Esophagus squamous epithelium (tissue), 5 donors: ENCODE measurements at regions not wholly inside any gene's neighbourhood (a gene's known extent, or its start where the extent isn't known, plus 50 kb on each side); places are given as distances from the start of the nearest gene placed in this dataset.

ENCODE experiments used
- DNase-seq: peaks from one replicate; lab custom pipeline; 2025; lab: John Stamatoyannopoulos, UW
- H3K27ac ChIP-seq, 4 donors: fragments of 200-600 bp; sonication (generic); one replicate each; pipeline ENCODE4 v1.5.1; 2016 to 2019; ENCODE audit warnings: mild to moderate bottlenecking in 1 of 4
- H3K27me3 ChIP-seq, 4 donors: fragments of 200-600 bp; sonication (generic); 1 replicate in 3 of 4; 2 replicates in 1 of 4; pipeline versions ENCODE4 v1.5.1 to v1.6.0; 2017 to 2021; ENCODE audit warnings: antibody characterized with exemption in 1 of 4
- H3K36me3 ChIP-seq, 3 donors: fragments of 200-600 bp; sonication (generic); one replicate each; pipeline ENCODE4 v1.5.1; 2016 to 2019
- H3K4me1 ChIP-seq, 3 donors: fragments of 200-600 bp; sonication (generic); one replicate each; pipeline ENCODE4 v1.5.1; 2017 to 2019
- H3K4me3 ChIP-seq, 4 donors: fragments of 200-600 bp; sonication (generic); 1 replicate in 3 of 4; 2 replicates in 1 of 4; pipeline ENCODE4 v1.5.1; 2016 to 2019; ENCODE audit warnings: mild to moderate bottlenecking in 2 of 4, moderate library complexity in 1 of 4
- H3K9me3 ChIP-seq, 3 donors: fragments of 200-600 bp; sonication (generic); one replicate each; pipeline ENCODE4 v1.5.1; 2016 to 2019
- CTCF ChIP-seq, 6 experiments: fragments of 450-650 bp in 4 of 6; fragments of 200-600 bp in 2 of 6; sonication (generic) in 2 of 6; IDR thresholded peaks; one replicate each; pipeline ENCODE4 v1.5.1; 2016 to 2019; ENCODE audit warnings: antibody characterized with exemption in 6 of 6, mild to moderate bottlenecking in 4 of 6, moderate library complexity in 4 of 6
- POLR2A ChIP-seq, 4 donors: fragments of 450-650 bp; IDR thresholded peaks; one replicate each; pipeline ENCODE4 v1.6.1; 2017; ENCODE audit warnings: antibody characterized with exemption in 4 of 4, mild to moderate bottlenecking in 4 of 4, moderate library complexity in 3 of 4
- WGBS, 2 donors: methylation state at CpG; one replicate each; pipeline ENCODE4 v1.1.5; 2018; 5-methylcytosine and 5-hydroxymethylcytosine counted together
- intact Hi-C: fragments of 100-400 bp; cut with DNase I; formaldehyde crosslinking; loops from one replicate; pipeline ENCODE4 v1.15.0; 2022
- donor health status: DM: yes; HTN: yes; CAD: no.

GRCh38 chr9:12464400-12464799 lies 228.8 kb upstream of the TYRP1 start:
- H3K36me3 ChIP-seq, result no peaks in the 10 kb centered on the region
- no peak for DNase-seq
- TF ChIP-seq POLR2A (IDR thresholded peaks at IDR 0.05), result no peak
- no peak for TF ChIP-seq CTCF (IDR thresholded peaks at IDR 0.05)
- 65 to 73% methylated on average over 3 of the region's 3 CpGs for WGBS, 2 donors
- H3K9me3 ChIP-seq, result no peaks in the 10 kb centered on the region
- H3K4me1 ChIP-seq, result no peaks in the 10 kb centered on the region
- intact Hi-C loops, result no loop called here
- H3K4me3 ChIP-seq, result no peak overlapping the region
- no peaks in the 10 kb centered on the region for H3K27me3 ChIP-seq
- H3K27ac ChIP-seq, result no peak overlapping the region

- TF ChIP-seq POLR2A (IDR thresholded peaks at IDR 0.05), result no peak
- TF ChIP-seq CTCF (IDR thresholded peaks at IDR 0.05), result peak in 5 of 6 experiments; percentile 11 to 46 (median 26)
- intact Hi-C loops, result no loop called here
- H3K27ac ChIP-seq, result no peak overlapping the region
- no peak for DNase-seq
- no peaks in the 10 kb centered on the region for H3K4me1 ChIP-seq
- no peaks in the 10 kb centered on the region for H3K9me3 ChIP-seq
- H3K27me3 ChIP-seq, result no peaks in the 10 kb centered on the region
- no peak overlapping the region for H3K4me3 ChIP-seq
- no peaks in the 10 kb centered on the region for H3K36me3 ChIP-seq
- 0% methylated on average over 2 of the region's 2 CpGs for WGBS, 2 donors
These were observed 228.2 kb upstream of the TYRP1 start for GRCh38 chr9:12464910-12465512.

GRCh38 chr9:12469084-12469483 lies 224.1 kb upstream of the TYRP1 start:
- TF ChIP-seq POLR2A (IDR thresholded peaks at IDR 0.05), result no peak
- no peak for TF ChIP-seq CTCF (IDR thresholded peaks at IDR 0.05)
- Histone ChIP-seq H3K36me3 (no peaks in the 10 kb centered on the region), H3K27me3 (no peaks in the 10 kb centered on the region), H3K4me3 (no peak overlapping the region), H3K27ac (no peak overlapping the region), H3K4me1 (no peaks in the 10 kb centered on the region), H3K9me3 (no peaks in the 10 kb centered on the region)
- 71 to 92% methylated on average over 1 of the region's 1 CpG for WGBS, 2 donors
- intact Hi-C loops, result no loop called here
- DNase-seq, result no peak

- Histone ChIP-seq H3K36me3 (no peaks in the 10 kb centered on the region), H3K9me3 (no peaks in the 10 kb centered on the region), H3K4me3 (no peak overlapping the region), H3K27ac (no peak overlapping the region), H3K27me3 (no peaks in the 10 kb centered on the region), H3K4me1 (no peaks in the 10 kb centered on the region)
- WGBS, 2 donors, result 47 to 86% methylated on average over 1 of the region's 1 CpG
- no peak for DNase-seq
- intact Hi-C loops, result no loop called here
- TF ChIP-seq POLR2A (IDR thresholded peaks at IDR 0.05), result no peak
- TF ChIP-seq CTCF (IDR thresholded peaks at IDR 0.05), result no peak
These were observed 198.8 kb upstream of the TYRP1 start for GRCh38 chr9:12494411-12494810.

GRCh38 chr9:12497790-12498189 lies 195.4 kb upstream of the TYRP1 start:
- Histone ChIP-seq H3K4me3 (no peak overlapping the region), H3K36me3 (no peaks in the 10 kb centered on the region), H3K27me3 (no peaks in the 10 kb centered on the region), H3K27ac (no peak overlapping the region), H3K4me1 (no peaks in the 10 kb centered on the region), H3K9me3 (no peaks in the 10 kb centered on the region)
- no peak for DNase-seq
- TF ChIP-seq POLR2A (IDR thresholded peaks at IDR 0.05) (no peak), CTCF (IDR thresholded peaks at IDR 0.05) (no peak)
- intact Hi-C loops, result no loop called here
